NCI-H1417 treated with DMSO at 0.1 percent for 48 hours (cell line): ENCODE measurements at regions not wholly inside any gene's neighbourhood (a gene's known extent, or its start where the extent isn't known, plus 50 kb on each side); places are given as distances from the start of the nearest gene placed in this dataset.
A peak's percentile ranks its signal among the peaks of the same experiment; 100 is the strongest.
"Not testable (repeated sequence)": the region's sequence is repeated elsewhere in the genome, so short reads cannot be mapped to it uniquely, and the experiment has no call there.

Experiments used
- DNase-seq: peaks from one replicate; lab custom pipeline; 2025; lab: John Stamatoyannopoulos, UW

DNA sequence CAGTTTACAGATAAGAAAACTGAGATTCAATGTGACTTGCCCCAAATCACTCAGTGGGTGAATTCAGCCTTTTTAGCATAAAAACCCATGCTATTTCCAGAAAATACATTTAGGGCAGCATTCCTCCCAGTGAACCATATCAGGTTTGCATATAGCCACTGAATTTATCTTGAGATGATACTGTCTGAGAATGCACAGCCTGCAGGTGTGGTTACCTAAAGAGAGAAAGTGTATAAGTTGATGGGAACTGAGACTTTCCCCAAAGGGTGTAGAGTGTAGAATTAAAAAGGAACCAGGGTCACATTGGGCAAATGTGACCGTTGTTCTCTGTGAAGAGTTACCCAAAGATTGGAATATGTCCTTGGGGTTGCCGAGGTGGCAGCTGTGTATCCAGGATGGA is 100.0 kb upstream of the PIK3R1 start:
- no peak for DNase-seq

DNA sequence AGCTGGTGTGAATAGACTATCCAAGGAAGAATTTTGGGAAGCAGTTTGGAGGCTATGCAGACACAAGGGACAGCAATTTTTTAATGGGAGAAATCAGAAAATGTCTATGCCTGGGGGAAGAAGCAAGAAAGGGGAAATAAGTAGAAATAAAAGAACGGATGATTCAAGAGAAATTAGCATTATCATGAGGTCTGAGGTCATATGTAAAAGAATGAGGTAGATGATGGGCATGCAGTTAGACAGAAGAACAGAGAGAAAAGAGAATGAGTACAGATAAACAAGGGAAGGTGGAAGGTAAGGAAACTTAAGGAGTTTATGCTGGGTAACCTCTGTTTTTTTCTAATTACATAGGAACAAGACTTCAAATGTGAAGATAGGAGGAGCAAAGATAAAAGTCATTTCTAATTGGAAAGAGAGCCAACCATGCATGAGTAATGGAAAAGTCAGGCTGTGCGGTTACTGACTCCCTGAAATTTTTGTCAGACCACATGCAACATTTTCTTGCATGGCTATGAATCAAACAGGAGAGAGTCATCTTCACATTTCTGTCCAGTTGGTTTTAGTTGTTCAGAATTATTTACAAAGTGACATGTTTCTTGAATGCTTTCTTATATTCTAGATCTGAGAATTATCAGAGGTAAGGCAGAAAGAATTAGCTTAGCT is 101.0 kb upstream of the PIK3R1 start:
- no peak for DNase-seq

DNA sequence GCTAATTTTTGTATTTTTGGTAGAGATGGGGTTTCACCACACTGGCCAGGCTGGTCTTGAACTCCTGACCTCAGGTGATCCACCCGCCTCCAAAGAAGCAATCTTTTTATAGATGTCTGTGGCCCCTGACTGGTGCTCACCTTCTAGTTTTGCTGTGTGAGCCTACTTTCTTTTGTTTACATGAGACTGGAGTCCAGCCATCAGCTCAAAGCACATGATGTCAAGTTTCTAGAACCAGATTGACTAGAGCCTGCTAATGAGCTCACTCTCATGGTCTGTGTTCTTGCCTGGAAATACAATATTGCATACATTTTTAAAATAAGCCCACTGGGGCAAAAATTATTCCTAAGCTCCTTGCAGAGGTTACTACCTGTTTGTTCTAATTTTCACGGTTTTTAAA is 102.9 kb upstream of the PIK3R1 start:
- DNase-seq: no peak

DNA sequence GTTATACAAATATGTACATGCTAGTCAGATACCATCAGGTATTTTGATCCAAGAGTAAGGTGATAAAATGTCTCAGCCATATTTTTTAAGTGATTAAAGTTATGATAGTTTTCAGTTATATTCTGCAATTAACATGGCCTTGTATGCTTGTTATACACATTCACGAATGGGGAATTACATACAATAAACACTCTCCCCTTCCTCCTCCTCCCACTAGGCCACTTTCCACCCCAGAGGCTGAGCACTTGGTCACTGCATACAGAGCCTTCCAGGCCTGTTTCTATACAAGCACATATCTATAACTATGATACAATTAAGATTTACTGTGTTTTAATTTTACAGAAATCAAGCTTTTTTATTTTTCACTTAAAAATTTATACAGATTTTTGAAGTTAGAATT is 104.7 kb upstream of the PIK3R1 start:
- no peak for DNase-seq

DNA sequence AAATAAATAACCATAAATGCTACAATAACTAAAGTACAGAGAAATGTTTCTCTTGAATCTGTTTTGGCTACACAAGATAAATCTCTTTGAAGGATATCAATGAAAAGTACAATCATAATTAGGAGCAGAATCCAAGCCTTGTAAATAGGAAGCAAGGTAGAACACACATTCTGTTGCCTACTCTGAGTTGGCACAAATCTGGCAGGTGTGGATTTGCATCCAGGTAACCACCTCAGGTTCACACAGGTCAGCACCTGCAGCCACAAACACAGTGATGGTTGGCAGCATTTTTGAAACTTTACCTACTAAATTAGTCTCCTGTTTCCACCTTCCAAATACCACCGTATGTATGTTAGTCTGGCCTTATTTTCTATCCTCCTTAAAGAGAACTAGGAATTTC is 105.3 kb upstream of the PIK3R1 start:
- no peak for DNase-seq

DNA sequence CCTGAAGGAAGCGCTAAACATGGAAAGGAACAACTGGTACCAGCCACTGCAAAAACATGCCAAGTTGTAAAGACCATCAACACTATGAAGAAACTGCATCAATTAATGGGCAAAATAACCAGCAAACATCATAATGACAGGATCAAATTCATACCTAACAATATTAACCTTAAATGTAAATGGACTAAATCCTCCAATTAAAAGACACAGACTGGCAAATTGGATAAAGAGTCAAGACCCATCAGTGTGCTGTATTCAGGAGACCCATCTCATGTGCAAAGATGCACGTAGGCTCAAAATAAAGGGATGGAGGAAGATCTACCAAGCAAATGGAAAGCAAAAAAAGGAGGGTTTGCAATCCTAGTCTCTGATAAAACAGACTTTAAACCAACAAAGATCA is 111.3 kb upstream of the PIK3R1 start:
- not testable (repeated sequence) for DNase-seq

DNA sequence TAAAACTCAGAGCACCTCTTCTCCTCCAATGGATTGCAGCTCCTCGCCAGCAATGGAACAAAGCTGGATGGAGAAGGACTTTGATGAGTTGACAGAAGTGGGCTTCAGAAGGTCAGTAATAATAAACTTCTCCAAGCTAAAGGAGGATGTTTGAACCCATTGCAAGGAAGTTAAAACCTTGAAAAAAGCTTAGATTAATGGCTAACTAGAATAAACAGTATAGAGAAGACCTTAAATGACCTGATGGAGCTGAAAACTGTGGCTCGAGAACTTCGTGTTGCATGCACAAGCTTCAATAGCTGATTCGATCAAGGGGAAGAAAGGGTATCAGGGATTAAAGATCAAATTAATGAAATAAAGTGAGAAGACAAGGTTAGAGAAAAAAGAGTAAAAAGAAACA is 112.3 kb upstream of the PIK3R1 start:
- DNase-seq: not testable (repeated sequence)

DNA sequence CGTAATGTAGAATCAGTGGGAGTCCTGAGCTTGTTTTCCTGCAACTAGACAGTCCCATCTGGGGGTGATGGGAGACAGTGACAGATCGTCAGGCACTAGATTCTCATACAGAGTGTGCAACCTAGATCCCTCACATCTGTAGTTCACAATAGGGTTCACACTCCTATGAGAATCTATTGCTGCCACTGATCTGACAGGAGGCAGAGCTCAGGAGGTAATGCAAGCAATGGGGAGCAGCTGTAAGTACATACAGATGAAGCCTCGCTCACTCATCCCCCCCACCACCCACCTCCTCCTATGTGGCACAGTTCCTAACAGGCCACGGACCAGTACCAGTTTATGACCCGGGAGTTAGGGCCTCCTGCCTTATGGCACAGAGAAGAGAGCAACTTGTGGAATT is 116.2 kb upstream of the PIK3R1 start:
- DNase-seq: no peak

DNA sequence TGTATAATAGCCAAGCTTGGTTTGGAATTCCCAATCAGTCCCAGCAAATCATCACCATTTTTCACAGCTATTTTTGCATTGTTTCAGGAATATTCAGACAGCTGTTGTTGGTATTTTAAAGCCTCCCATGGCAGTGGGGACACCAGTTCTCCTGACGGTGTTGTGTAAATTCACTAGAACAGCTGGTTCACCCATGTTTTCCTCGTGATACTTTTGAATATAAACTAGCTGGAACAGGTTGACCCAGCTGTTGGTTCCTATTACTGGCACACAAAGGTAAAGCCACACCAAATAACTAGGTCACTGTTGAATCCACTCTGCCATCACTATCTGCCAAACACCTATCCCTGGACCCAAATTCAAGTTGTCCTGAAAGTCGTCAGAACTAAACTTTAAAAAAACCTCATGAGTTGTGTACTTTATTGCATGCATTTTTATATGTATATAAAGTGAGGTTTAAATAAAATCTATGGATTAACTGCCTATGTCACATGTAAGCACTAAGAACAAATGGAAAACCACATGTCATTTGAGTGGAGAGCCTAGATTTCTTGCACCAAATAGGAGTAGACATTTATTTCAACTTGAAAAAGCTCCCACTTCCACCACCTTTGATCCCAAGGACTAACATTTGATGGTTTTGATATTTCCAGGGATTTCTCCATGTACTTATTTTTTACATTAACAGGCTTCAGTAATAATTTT is 121.9 kb upstream of the PIK3R1 start:
- DNase-seq: no peak

DNA sequence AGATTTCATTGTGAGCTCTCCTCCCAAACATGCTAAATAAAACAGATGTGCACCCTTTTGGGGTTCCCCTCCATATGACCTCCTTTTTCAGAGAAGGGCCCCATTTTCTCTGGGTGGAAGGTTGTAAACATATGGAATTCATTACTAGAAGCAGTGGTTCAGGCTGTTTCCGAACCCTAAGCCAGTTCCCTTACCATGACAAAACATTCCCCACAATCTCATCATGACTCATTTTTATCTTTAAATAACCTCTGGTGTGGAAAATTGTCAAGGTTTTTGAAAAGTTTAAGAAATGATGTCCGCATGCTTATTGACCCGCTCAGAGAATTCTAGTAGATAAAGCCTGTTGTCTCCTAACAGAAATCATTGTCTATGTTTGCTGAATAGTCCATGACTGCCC is 127.3 kb upstream of the PIK3R1 start:
- no peak for DNase-seq

DNA sequence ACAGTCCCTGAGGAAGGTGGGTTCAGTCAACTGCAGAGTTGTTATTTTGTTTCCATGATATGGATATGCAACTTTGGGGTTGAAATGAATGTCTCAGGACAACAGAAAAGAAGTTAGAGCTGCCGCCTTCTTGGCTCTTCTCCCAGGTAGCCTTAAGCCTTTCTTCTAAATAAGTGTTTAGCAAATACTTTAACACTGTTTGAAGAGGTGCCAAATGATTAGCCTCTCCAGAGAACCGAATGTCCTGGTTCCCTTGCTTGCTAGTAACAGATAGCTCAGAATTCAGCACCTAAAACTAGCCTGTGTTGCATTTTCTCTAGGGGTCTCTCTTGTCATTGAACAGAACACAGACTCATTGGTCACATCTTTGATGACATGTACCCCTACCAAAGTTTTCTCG is 127.7 kb upstream of the PIK3R1 start:
- DNase-seq: no peak

DNA sequence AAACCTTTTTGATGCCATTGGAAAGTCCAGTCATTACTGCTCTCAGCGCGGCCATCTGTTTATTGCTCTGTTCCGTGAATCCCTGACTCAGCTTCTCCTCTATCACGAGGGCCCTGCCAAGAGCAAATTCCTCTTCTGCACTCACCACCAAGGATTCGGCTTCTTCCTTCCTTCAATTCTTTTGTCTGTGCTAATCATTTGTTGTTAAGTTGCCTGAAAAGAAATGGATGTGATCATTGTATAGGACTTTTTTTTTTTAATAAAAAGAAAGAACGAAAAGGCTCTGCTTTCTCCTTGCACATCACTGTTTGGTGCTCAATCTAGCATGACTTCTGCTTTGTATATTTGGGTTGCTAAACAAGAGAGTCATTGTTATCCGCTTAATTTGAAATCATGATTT is 128.7 kb upstream of the PIK3R1 start:
- no peak for DNase-seq

DNA sequence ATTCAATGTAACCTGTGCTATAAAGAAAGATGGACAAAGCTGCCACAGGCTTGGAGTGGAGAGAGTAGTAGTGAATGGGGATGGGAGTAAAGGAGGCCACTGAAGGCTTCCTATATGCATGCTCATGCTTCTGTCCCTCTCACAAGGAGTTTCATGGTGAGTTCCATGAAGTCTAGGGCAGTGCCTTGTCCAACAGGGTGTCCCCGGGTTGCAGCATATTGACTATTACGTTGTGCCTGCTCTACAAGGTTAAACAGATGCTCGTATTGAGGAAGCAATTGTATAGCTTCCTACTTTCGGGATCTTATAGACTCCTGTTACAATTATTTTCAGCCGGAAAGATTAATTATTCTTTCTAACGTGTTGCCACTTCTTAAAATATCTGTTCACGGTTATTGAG is 129.1 kb upstream of the PIK3R1 start:
- DNase-seq: no peak

DNA sequence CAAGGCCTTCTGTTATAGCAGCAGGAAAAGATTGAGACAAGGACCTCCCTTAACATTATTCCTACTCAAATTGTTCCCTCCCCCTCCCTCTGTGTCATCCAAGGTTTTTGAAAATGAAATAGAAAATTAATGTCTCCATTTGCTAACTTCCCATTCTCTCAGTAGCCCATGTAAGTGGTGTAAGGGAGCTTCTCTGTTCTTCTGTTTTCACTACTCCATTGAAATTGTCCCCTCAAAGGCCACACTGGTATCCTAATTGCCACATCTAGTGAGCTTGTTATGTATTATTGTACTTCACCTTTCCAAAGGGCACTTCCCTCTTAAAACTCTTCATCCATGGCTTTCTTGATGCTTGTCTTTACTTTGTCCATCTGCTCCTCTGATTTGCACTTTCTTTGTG is 131.2 kb upstream of the PIK3R1 start:
- DNase-seq: no peak

DNA sequence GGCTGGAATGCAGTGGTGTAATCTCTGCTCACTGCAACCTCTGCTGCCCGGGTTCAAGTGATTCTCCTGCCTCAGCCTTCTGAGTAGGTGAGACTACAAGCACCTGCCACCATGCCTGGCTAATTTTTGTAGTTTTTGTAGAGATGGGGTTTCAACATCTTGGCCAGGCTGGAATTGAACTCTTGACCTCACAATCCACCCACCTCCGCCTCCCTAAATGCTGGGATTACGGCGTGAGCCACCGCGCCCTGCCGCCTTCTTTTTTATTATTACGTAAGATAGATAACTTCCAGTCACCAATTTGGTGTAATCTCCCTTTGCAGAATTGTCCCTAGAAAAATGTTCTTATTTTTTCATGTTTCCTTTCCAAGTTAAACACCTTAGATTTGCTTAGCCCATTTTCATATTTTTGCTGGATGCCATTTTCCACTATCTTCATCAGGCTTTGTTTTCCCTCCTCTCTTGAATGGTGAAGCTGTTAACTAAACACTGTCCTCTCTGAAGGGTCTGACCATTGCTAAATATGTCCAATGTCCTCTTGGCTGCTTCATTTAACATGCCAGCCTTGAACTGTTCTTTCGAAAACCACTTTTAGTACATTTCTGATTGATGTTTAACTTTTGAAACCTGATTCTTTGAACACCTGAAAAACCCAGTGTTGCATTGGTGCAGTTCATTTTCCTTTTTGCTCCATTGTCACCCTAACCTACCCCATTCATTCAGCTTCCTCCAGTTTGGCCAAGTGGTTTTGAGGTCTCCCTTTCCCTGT is 135.1 kb upstream of the PIK3R1 start:
- no peak for DNase-seq

DNA sequence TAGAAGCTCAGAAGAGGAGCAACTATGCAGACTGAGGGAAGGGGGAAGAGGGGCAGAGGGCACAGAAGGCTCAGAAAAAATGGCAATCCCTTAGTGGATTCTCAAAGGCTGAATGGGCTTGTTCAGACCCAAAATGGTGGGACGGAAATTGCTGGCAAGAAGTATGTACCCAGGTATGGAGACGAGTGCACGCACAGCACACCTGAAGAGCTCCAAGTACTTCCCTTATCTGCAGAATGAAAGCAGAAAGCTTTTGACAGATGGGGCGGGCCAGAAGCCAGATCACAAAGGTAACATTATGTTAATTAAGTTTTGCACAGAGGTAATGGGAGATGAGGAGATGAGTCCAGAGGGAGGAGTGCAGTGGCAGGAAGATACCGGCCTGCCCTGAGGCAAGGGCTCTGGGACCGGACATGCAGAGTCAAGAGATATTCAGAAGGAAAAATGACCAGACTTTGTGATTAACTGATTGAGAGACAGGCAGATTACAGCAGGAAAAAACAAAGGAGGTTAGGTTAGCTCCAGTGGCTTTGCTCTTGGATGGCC is 138.1 kb upstream of the PIK3R1 start:
- DNase-seq: no peak

DNA sequence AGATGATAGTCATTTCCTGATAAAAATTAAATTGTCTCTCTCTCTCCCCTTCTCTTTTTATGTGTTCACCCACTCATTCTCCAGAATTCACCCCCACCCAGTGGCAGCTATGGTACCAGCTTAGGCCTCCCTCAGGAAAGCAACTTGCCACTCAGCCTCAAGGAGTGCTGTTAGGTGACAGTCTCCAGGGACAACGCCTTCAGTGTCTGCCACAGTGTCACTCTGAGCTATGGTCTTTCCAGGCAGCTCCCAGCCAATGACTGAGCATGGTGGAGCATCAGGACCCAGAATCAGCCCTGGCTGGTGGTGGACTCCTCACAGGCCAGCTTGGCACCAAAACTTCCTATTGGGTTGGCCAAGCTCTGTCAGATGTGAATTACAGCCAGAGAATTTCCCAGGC is 140.9 kb upstream of the PIK3R1 start:
- DNase-seq: no peak

DNA sequence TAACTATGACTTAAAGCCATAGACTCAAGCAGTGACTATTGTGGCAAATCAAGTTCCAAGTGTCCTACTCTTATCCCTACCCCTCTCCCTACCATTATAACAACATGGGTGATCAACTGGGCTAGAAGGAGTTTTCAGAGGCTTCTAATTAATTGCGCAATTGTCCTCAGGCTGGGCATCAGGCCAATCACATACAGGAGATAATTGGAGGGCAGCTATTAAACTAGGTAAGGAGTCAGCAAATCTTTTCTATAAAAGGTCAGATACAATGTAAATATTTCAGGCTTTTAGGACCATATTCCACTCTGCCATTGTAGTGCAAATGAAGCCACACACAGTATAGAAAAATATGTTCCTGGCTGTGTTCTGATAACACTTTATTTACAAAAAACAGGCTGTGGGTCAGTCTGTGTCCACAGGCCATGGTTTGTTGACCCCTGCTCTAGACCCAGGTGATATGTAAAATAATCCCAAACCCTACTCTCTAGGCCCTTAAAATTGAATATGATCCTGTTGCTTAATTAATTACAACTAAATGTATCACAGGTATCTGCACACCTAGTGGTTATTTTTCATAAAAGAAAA is 141.4 kb upstream of the PIK3R1 start:
- peak; percentile 15 for DNase-seq

DNA sequence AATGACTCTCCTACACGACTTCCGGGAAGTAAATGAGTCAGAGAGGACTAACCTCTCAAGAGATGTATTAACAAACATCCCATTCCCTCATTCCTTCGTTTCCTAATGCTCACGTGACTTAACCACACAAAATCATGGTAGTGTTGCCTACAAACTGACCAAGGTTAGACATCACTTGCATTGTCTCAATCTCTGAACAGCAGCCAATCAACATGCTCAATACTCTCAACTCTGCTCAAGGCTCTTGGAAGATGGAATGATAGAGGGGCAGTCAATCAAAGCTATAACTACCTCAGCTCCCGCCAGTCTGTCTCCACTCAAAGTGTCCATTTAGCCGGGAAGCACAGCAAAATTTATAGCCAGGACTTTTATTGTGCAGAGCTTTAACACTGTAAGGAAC is 143.8 kb upstream of the PIK3R1 start:
- DNase-seq: no peak

DNA sequence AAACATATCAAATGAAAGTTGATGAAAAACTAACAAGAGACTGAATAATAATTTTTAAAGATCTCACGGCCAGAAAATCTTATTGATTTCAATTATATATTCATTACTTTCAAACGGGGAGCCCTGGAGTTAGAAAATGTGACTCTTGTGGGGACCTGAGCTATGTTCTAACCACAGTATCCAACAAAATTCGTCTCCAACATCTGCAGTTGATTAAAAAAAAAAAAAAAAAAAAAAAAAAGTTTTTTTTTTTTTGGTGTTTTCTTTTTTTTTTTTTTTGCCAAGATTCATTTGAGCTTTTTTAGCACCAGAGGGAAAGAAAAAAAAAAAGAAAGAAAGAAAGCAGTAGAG is 144.3 kb upstream of the PIK3R1 start:
- no peak for DNase-seq

DNA sequence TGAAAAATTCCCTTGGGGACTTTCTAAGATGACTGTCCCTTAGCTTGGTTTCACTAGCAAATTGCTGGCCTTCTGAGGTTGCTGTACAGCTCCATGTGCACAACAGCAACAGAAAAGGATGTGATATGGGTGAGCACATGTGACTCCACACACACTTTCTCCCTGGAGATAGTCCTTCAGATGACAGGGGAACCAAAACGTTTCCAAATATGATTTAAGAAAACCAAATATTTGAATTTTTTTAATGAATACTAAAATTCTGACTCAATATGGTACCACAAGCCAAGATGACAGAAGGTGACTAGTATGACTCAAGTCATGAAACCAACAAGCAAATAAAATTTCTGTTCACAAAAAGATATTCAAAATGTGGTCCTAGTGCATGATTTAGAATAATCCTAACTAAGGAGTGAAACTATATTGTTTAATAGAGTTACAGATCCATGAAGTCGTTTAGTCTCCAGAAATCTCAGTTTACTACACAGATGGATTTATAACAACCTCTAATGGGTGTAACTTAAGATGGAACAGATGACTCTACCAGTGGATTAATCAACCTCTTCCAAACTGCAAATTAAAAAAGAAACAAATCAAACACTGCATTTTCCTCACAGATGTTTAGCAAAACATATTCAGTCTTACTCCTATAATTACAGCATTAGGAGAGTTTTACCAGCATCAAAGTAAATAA is 144.8 kb upstream of the PIK3R1 start:
- no peak for DNase-seq

DNA sequence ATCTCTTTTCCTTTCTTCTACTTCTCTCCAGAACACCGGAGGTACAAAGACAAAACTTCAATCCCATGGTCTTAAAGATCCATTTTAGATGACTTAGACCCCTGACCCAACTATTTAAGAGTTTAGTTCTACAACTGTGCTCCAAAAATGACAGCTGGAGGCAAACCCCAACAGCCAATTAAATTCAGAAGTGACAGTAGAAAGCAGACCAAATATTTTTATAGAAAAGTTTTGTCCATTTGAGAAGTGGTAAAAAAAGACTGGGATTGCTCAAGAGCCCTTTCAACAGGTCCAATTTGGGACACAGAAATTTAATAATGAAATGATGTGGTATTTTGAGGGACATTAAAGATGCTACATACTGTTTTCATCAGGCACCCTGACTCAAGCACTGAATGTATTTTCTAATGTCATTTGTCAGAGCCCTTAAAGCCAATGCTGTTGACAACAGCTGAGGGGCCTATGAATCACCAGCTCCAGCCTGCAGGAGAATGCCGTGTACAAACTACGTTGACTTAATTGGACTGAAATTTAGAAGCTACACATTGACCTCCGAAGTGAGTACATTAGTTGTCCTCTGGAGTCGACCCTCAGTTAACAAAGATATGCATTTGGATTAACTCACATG is 147.5 kb upstream of the PIK3R1 start:
- no peak for DNase-seq
